ENCODE measurements at regions not wholly inside any gene's neighbourhood (a gene's known extent, or its start where the extent isn't known, plus 50 kb on each side); places are given as distances from the start of the nearest gene placed in this dataset.
"Not testable (repeated sequence)": the region's sequence is repeated elsewhere in the genome, so short reads cannot be mapped to it uniquely, and the experiment has no call there.

- DNase-seq = not testable (repeated sequence)
Measured at GRCh38 chr12:116327992-116328391, 50.5 kb upstream of the MED13L start.

GRCh38 chr12:116331876-116332275, 54.4 kb upstream of the MED13L start:
- no peak for DNase-seq

GRCh38 chr12:116332705-116333380, 55.4 kb upstream of the MED13L start:
- DNase-seq = no peak

- DNase-seq = no peak
Measured at GRCh38 chr12:116333402-116333801, 55.9 kb upstream of the MED13L start.

GRCh38 chr12:116336542-116337065, 59.1 kb upstream of the MED13L start:
- DNase-seq = no peak

GRCh38 chr12:116337312-116337711, 59.8 kb upstream of the MED13L start:
- no peak for DNase-seq

- DNase-seq = no peak
Measured at GRCh38 chr12:116338064-116338846, 60.8 kb upstream of the MED13L start.

- no peak for DNase-seq
Measured at GRCh38 chr12:116339062-116339461, 61.6 kb upstream of the MED13L start.

- no peak for DNase-seq
Measured at GRCh38 chr12:116339800-116340371, 62.4 kb upstream of the MED13L start.

- DNase-seq = no peak
Measured at GRCh38 chr12:116343331-116343884, 65.9 kb upstream of the MED13L start.

- DNase-seq = no peak
Measured at GRCh38 chr12:116346222-116346621, 68.7 kb upstream of the MED13L start.

- DNase-seq = peak in 1 of 58 donors; percentile 10
Measured at GRCh38 chr12:116346741-116347140, 69.2 kb upstream of the MED13L start.

GRCh38 chr12:116347265-116347664, 69.8 kb upstream of the MED13L start:
- DNase-seq = no peak

- no peak for DNase-seq
Measured at GRCh38 chr12:116352315-116352835, 74.9 kb upstream of the MED13L start.

GRCh38 chr12:116353958-116354357, 76.5 kb upstream of the MED13L start:
- no peak for DNase-seq

- DNase-seq = no peak
Measured at GRCh38 chr12:116354534-116354933, 77.0 kb upstream of the MED13L start.

GRCh38 chr12:116354950-116355783, 77.7 kb upstream of the MED13L start:
- no peak for DNase-seq

- no peak for DNase-seq
Measured at GRCh38 chr12:116358536-116358892, 81.0 kb upstream of the MED13L start.

GRCh38 chr12:116358893-116359761, 81.6 kb upstream of the MED13L start:
- DNase-seq = peak in 54 of 58 donors; percentile 1 to 81 (median 46)
